ENCODE measurements at regions not wholly inside any gene's neighbourhood (a gene's known extent, or its start where the extent isn't known, plus 50 kb on each side); places are given as distances from the start of the nearest gene placed in this dataset.

DNA sequence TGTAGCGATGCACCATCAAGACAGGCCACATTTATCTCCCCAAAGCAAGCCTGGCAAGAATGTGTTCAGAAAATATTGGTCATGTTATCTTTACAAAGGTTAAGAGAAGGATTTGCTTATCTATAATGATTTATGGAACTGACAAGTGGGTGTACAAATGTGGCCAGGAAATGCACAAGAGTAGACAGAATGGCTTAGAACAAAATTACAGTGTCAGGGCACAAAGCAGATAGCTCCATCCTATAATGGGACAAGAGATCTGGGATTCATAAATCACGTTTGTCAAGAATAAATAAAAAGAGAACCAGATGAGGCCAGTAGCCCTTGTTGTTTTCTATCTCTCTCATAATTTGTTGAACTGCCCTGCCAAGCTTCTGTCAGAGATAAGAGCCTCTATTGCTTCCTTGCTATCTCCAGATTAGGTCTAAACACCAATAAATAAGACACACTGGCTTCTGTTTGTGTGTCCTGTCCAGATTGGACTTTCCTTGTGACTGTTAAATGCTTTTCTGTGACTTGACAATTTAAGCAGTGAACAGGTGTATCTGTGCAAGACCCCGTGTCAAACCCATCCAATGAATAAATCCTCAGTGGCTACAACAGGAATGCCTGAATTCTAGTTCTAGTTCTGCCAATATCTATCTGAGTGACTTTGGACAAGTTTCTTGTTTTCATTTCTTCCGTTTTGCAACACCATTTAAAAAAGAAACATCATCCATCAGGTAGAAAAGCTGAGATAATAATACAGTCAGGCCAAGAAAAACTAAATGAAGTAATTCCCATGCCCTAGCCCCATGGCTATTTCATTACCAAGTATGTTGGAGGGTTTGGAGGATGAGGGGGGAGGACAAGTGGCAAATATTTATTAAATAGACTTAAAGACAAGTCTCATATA, 157.2 kb downstream of the DCLK3 start:
- Histone ChIP-seq H3K9ac (ENCODE audit: low read length) (no peak overlapping the region), H3K9me3 (replicated peaks; ENCODE audit: insufficient read depth, low read length) (no peaks in the 10 kb centered on the region), H3K4me2 (ENCODE audit: low read depth, low read length) (no peak overlapping the region), H3K27ac (ENCODE audit: low read length) (no peak overlapping the region), H3K79me2 (ENCODE audit: low read length) (no peaks in the 10 kb centered on the region), H3K4me1 (ENCODE audit: low read length) (no peaks in the 10 kb centered on the region), H3K36me3 (replicated peaks; ENCODE audit: insufficient read depth, low read length) (no peaks in the 10 kb centered on the region), H2AFZ (ENCODE audit: low read length) (no peak overlapping the region), H3K4me3 (ENCODE audit: low read length) (no peak overlapping the region), H3K9me2 (replicated peaks; ENCODE audit: insufficient read depth, low read length) (no peaks in the 10 kb centered on the region), H3F3A (ENCODE audit: insufficient read depth, low read length) (no peaks in the 10 kb centered on the region), H4K20me1 (ENCODE audit: insufficient read depth, low read length) (no peaks in the 10 kb centered on the region), H3K27me3 (replicated peaks; ENCODE audit: insufficient read depth, low read length) (no peaks in the 10 kb centered on the region)
- no peak for DNase-seq
- TF ChIP-seq EZH2 (optimal IDR thresholded peaks at IDR 0.05; ENCODE audit: low read depth, low read length) (no peak), EZH2phosphoT487 (IDR thresholded peaks at IDR 0.05; ENCODE audit: low read length) (no peak)
- TF ChIP-seq, protein P1, sequence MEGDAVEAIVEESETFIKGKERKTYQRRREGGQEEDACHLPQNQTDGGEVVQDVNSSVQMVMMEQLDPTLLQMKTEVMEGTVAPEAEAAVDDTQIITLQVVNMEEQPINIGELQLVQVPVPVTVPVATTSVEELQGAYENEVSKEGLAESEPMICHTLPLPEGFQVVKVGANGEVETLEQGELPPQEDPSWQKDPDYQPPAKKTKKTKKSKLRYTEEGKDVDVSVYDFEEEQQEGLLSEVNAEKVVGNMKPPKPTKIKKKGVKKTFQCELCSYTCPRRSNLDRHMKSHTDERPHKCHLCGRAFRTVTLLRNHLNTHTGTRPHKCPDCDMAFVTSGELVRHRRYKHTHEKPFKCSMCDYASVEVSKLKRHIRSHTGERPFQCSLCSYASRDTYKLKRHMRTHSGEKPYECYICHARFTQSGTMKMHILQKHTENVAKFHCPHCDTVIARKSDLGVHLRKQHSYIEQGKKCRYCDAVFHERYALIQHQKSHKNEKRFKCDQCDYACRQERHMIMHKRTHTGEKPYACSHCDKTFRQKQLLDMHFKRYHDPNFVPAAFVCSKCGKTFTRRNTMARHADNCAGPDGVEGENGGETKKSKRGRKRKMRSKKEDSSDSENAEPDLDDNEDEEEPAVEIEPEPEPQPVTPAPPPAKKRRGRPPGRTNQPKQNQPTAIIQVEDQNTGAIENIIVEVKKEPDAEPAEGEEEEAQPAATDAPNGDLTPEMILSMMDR (IDR thresholded peaks at IDR 0.05; ENCODE audit: low read length) = no peak

DNA sequence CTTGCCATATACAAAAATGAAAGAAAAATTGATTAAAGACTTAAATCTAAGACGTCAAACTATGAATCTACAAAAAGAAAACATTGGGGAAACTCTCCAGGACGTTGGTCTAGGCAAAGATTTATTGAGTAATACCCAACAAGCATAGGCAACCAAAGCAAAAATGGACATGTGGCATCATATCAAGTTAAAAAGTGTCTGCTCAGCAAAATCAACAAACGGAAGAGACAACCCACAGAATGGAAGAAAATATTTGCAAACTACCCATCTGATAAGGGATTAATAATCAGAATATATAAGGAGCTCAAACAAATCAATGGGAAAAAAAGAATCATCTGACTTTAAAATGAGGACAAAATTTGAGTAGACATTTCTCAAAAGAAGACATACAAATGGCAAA, 160.9 kb downstream of the DCLK3 start:
- H2AFZ ChIP-seq (ENCODE audit: low read length) = no peak overlapping the region
- no peak for DNase-seq
- H4K20me1 ChIP-seq (ENCODE audit: insufficient read depth, low read length) = no peaks in the 10 kb centered on the region
- no peaks in the 10 kb centered on the region for H3K79me2 ChIP-seq (ENCODE audit: low read length)
- H3K27ac ChIP-seq (ENCODE audit: low read length) = no peak overlapping the region
- TF ChIP-seq, protein P1 (IDR thresholded peaks at IDR 0.05; ENCODE audit: low read length) = no peak
- TF ChIP-seq EZH2 (optimal IDR thresholded peaks at IDR 0.05; ENCODE audit: low read depth, low read length) = no peak
- TF ChIP-seq EZH2phosphoT487 (IDR thresholded peaks at IDR 0.05; ENCODE audit: low read length) = no peak
- no peaks in the 10 kb centered on the region for H3K9me2 ChIP-seq (replicated peaks; ENCODE audit: insufficient read depth, low read length)
- H3K4me2 ChIP-seq (ENCODE audit: low read depth, low read length) = peak overlapping the region; percentile 27; the same call in 1 of the 2 replicates
- H3K4me3 ChIP-seq (ENCODE audit: low read length) = no peak overlapping the region
- no peaks in the 10 kb centered on the region for H3K27me3 ChIP-seq (replicated peaks; ENCODE audit: insufficient read depth, low read length)
- no peaks in the 10 kb centered on the region for H3K4me1 ChIP-seq (ENCODE audit: low read length)
- H3K36me3 ChIP-seq (replicated peaks; ENCODE audit: insufficient read depth, low read length) = no peaks in the 10 kb centered on the region
- no peaks in the 10 kb centered on the region for H3K9me3 ChIP-seq (replicated peaks; ENCODE audit: insufficient read depth, low read length)
- no peaks in the 10 kb centered on the region for H3F3A ChIP-seq (ENCODE audit: insufficient read depth, low read length)
- H3K9ac ChIP-seq (ENCODE audit: low read length) = no peak overlapping the region

DNA sequence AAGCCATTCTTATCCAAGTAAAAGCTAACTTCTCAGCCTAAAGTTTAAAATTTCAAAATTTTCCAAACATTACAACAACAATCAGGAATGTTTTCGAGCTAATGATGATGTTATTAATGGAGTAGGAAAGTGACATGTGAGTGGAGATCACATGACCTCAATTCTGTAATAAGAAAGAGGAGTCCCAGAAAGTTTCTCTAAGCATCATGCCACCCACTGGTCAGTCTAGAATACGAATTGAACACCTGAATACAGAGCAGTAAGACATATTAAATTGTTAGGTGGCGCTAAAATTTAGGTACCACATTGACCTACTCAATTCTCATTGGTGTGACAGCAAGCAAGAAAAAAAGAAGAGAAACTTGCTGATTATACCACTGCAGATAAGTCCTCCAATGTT, 163.9 kb downstream of the DCLK3 start:
- TF ChIP-seq EZH2phosphoT487 (IDR thresholded peaks at IDR 0.05; ENCODE audit: low read length) (no peak), EZH2 (optimal IDR thresholded peaks at IDR 0.05; ENCODE audit: low read depth, low read length) (no peak)
- TF ChIP-seq, protein P1 (IDR thresholded peaks at IDR 0.05; ENCODE audit: low read length) = no peak
- no peak overlapping the region for H2AFZ ChIP-seq (ENCODE audit: low read length)

More for the DNA sequence above, 163.9 kb downstream of the DCLK3 start:
- Histone ChIP-seq H3K79me2 (ENCODE audit: low read length) (no peaks in the 10 kb centered on the region), H3K9ac (ENCODE audit: low read length) (no peak overlapping the region), H3F3A (ENCODE audit: insufficient read depth, low read length) (no peaks in the 10 kb centered on the region), H3K9me3 (replicated peaks; ENCODE audit: insufficient read depth, low read length) (no peaks in the 10 kb centered on the region), H4K20me1 (ENCODE audit: insufficient read depth, low read length) (no peaks in the 10 kb centered on the region), H3K4me1 (ENCODE audit: low read length) (no peaks in the 10 kb centered on the region), H3K27me3 (replicated peaks; ENCODE audit: insufficient read depth, low read length) (no peaks in the 10 kb centered on the region), H3K36me3 (replicated peaks; ENCODE audit: insufficient read depth, low read length) (no peaks in the 10 kb centered on the region), H3K4me2 (ENCODE audit: low read depth, low read length) (no peak overlapping the region), H3K9me2 (replicated peaks; ENCODE audit: insufficient read depth, low read length) (no peaks in the 10 kb centered on the region), H3K4me3 (ENCODE audit: low read length) (no peak overlapping the region), H3K27ac (ENCODE audit: low read length) (no peak overlapping the region)
- DNase-seq = no peak

Measured in MM.1S (cell line).